ENCODE measurements at regions not wholly inside any gene's neighbourhood (a gene's known extent, or its start where the extent isn't known, plus 50 kb on each side); places are given as distances from the start of the nearest gene placed in this dataset.

DNA sequence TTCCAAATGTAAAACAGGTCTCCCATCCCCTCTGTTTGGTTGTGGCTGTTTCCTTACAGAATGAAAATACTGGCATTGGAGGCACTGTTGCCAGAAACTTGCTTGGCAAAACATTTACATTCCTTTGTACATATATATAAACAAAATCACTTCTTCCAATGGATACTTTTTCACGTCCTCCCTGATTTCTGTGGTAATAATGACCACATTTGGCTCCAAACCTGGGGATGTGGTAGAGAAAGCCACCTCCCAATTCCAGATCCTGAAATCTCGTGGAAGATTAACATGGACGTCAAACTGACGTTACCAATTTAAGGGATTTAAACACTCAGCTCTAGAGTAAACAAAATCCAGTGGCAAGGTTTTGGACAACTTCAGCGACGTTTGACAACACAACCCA lies 370.8 kb upstream of the ZFHX3 start:
- TF ChIP-seq, protein P1, sequence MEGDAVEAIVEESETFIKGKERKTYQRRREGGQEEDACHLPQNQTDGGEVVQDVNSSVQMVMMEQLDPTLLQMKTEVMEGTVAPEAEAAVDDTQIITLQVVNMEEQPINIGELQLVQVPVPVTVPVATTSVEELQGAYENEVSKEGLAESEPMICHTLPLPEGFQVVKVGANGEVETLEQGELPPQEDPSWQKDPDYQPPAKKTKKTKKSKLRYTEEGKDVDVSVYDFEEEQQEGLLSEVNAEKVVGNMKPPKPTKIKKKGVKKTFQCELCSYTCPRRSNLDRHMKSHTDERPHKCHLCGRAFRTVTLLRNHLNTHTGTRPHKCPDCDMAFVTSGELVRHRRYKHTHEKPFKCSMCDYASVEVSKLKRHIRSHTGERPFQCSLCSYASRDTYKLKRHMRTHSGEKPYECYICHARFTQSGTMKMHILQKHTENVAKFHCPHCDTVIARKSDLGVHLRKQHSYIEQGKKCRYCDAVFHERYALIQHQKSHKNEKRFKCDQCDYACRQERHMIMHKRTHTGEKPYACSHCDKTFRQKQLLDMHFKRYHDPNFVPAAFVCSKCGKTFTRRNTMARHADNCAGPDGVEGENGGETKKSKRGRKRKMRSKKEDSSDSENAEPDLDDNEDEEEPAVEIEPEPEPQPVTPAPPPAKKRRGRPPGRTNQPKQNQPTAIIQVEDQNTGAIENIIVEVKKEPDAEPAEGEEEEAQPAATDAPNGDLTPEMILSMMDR (optimal IDR thresholded peaks at IDR 0.05 in 1 of 3, IDR thresholded peaks at IDR 0.05 in 1 of 3, conservative IDR thresholded peaks at IDR 0.05 in 1 of 3; ENCODE audit: extremely low read depth in 1 of 3, insufficient read depth in 2 of 3, low read length in 3 of 3): no peak
- TF ChIP-seq EZH2 (IDR thresholded peaks at IDR 0.05; ENCODE audit: low read length): no peak

All from keratinocyte (primary cell).